BJ (cell line): ENCODE measurements at regions not wholly inside any gene's neighbourhood (a gene's known extent, or its start where the extent isn't known, plus 50 kb on each side); places are given as distances from the start of the nearest gene placed in this dataset.

Experiments
- CTCF ChIA-PET: fragments of 350-600 bp; formaldehyde crosslinking; extraction: SDS; loops from one replicate; lab custom pipeline; 2021; ENCODE audit warnings: antibody characterized with exemption, inconsistent platforms; lab: Yijun Ruan, JAX
- POLR2A ChIA-PET: fragments of 300-600 bp; sonication (Branson Sonifier 250); formaldehyde crosslinking; extraction: SDS; loops from one replicate; lab custom pipeline; 2021; ENCODE audit warnings: antibody characterized with exemption; lab: Charles Lee
- DNase-seq: peaks from one replicate; pipeline ENCODE4 v3.0.0-alpha.2; 2011; ENCODE audit warnings: low read depth
- H3K27me3 ChIP-seq: 2 replicates; pipeline ENCODE4 v1.6.0; 2011; ENCODE audit warnings: low read length; ENCODE audit not compliant: control insufficient read depth, insufficient read depth
- H3K36me3 ChIP-seq: 2 replicates; pipeline ENCODE4 v1.5.1; 2011; ENCODE audit warnings: low read length; ENCODE audit not compliant: control insufficient read depth, insufficient read depth
- H3K4me3 ChIP-seq: 2 replicates; pipeline ENCODE4 v1.5.1; 2011; ENCODE audit warnings: low read depth, mild to moderate bottlenecking, control low read depth, low read length
- TF ChIP-seq, protein P1 (sequence below): IDR thresholded peaks from 2 replicates; pipeline ENCODE4 v1.5.1; 2011; ENCODE audit warnings: low read depth, mild to moderate bottlenecking, control low read depth, inconsistent platforms, low read length, moderate library complexity; ENCODE audit not compliant: insufficient read depth

GRCh38 chr1:175889848-175890247, 146.5 kb upstream of the TNR start:
- TF ChIP-seq, protein P1, sequence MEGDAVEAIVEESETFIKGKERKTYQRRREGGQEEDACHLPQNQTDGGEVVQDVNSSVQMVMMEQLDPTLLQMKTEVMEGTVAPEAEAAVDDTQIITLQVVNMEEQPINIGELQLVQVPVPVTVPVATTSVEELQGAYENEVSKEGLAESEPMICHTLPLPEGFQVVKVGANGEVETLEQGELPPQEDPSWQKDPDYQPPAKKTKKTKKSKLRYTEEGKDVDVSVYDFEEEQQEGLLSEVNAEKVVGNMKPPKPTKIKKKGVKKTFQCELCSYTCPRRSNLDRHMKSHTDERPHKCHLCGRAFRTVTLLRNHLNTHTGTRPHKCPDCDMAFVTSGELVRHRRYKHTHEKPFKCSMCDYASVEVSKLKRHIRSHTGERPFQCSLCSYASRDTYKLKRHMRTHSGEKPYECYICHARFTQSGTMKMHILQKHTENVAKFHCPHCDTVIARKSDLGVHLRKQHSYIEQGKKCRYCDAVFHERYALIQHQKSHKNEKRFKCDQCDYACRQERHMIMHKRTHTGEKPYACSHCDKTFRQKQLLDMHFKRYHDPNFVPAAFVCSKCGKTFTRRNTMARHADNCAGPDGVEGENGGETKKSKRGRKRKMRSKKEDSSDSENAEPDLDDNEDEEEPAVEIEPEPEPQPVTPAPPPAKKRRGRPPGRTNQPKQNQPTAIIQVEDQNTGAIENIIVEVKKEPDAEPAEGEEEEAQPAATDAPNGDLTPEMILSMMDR = no peak
- DNase-seq = no peak
- H3K36me3 ChIP-seq = no peaks in the 10 kb centered on the region
- POLR2A ChIA-PET = no interaction called here
- H3K27me3 ChIP-seq = no peaks in the 10 kb centered on the region
- CTCF ChIA-PET = interaction anchor here (0.6 to 1.6 kb wide), 3 partner anchors 10 to 543 kb away, joined by 3 to 4 read pairs (median 4); no protein-coding TSS in a partner anchor
- H3K4me3 ChIP-seq = no peak overlapping the region

DNA sequence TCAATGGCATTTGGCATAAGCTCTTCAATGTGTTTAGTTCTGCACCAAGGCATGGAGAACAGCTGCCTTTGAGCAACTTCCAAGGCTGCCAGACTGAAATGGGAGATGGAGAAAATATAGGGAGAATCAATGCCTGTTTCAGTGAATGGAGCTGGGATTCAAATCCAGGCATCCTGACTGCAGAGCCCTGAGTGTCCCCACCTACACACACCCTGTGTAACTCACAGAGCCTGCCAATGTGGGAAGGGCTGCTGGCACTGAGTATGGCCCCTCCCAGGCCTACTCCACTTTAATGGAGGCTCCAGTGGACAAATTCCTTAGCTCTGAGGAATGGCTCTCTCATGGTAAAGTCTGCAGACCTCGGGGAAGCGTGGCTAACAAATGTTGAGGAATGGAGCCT, 145.6 kb upstream of the TNR start:
- TF ChIP-seq, protein P1 = no peak
- Histone ChIP-seq H3K27me3 (no peaks in the 10 kb centered on the region), H3K36me3 (no peaks in the 10 kb centered on the region), H3K4me3 (no peak overlapping the region)
- ChIA-PET POLR2A (interaction anchor here (0.6 kb wide), 1 partner anchor 146 kb away, joined by 3 read pairs; no protein-coding TSS in a partner anchor), CTCF (interaction anchor here (0.6 to 1.6 kb wide), 6 partner anchors 9 to 135 kb away, joined by 3 to 5 read pairs (median 3); no protein-coding TSS in a partner anchor)
- DNase-seq = no peak

GRCh38 chr1:175887981-175888428, 144.6 kb upstream of the TNR start:
- CTCF ChIA-PET = interaction anchor here (0.8 to 1.3 kb wide), 6 partner anchors 12 to 145 kb away, joined by 3 to 5 read pairs (median 3); partner anchors contain the start of gene TNR
- H3K36me3 ChIP-seq = no peaks in the 10 kb centered on the region
- no peaks in the 10 kb centered on the region; the same call in 1 of the 2 replicates for H3K27me3 ChIP-seq
- TF ChIP-seq, protein P1 = peak; percentile 82
- no peak for DNase-seq
- H3K4me3 ChIP-seq = no peak overlapping the region
- POLR2A ChIA-PET = no interaction called here

- TF ChIP-seq, protein P1 = no peak
- no peaks in the 10 kb centered on the region; the same call in 1 of the 2 replicates for H3K27me3 ChIP-seq
- H3K36me3 ChIP-seq = no peaks in the 10 kb centered on the region
- no peak overlapping the region for H3K4me3 ChIP-seq
- CTCF ChIA-PET = interaction anchor here (0.6 to 1.3 kb wide), 5 partner anchors 13 to 144 kb away, joined by 3 to 4 read pairs (median 3); partner anchors contain the start of gene TNR
- DNase-seq = no peak
- POLR2A ChIA-PET = no interaction called here
Measured at GRCh38 chr1:175887521-175887920, 144.1 kb upstream of the TNR start.

DNA sequence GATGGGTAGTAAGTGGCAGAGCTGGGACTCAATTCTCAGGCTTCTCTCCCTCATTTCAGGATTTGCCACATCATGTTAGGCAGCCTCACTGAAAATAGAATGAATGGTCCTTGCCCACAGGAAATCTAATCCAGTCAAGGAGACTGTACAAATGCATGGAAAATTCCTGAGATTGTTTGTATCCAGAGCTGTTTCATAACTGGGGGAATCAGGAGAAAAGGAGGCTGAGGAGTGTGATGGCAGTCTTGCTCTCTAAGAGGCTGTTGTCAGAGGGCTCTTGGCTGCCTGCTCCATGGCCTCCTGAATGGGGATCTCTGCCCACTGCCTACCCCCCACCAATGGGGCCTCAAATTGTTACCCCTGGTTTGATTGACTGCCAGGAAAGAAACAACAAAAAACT, 141.9 kb upstream of the TNR start:
- peak; percentile 4 for DNase-seq
- Histone ChIP-seq H3K27me3 (no peaks in the 10 kb centered on the region; the same call in 1 of the 2 replicates), H3K36me3 (no peaks in the 10 kb centered on the region), H3K4me3 (no peak overlapping the region)
- POLR2A ChIA-PET = no interaction called here
- TF ChIP-seq, protein P1 = no peak
- CTCF ChIA-PET = interaction anchor here (1.4 kb wide), 1 partner anchor 13 kb away, joined by 4 read pairs; no protein-coding TSS in a partner anchor
